ENCODE measurements at regions not wholly inside any gene's neighbourhood (a gene's known extent, or its start where the extent isn't known, plus 50 kb on each side); places are given as distances from the start of the nearest gene placed in this dataset.

DNA sequence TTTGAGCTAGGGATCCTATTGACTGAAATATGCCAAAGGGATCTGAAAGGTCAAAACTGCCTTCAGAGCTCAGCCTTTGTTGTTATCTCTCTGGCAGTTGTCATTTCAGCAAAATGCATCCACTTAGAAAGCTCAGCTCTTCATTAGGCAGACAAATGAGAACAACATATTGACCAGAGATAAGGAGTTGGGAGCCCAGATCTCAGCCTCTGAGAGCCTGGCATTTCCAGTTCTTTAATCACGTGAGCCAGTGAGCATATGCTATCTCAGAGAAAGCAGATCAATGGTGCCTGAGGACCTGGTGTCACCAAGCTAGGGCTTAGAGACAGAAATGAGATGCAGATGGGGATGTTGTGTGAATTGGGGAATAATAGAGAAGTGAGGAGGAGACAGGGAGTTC is 101.1 kb downstream of the DAD1 start:
- TF ChIP-seq, protein P1, sequence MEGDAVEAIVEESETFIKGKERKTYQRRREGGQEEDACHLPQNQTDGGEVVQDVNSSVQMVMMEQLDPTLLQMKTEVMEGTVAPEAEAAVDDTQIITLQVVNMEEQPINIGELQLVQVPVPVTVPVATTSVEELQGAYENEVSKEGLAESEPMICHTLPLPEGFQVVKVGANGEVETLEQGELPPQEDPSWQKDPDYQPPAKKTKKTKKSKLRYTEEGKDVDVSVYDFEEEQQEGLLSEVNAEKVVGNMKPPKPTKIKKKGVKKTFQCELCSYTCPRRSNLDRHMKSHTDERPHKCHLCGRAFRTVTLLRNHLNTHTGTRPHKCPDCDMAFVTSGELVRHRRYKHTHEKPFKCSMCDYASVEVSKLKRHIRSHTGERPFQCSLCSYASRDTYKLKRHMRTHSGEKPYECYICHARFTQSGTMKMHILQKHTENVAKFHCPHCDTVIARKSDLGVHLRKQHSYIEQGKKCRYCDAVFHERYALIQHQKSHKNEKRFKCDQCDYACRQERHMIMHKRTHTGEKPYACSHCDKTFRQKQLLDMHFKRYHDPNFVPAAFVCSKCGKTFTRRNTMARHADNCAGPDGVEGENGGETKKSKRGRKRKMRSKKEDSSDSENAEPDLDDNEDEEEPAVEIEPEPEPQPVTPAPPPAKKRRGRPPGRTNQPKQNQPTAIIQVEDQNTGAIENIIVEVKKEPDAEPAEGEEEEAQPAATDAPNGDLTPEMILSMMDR (IDR thresholded peaks at IDR 0.05; ENCODE audit: control extremely low read depth in 1 of 3, insufficient read depth in 1 of 3, low read depth in 1 of 3, low read length in 3 of 3), result no peak
- TF ChIP-seq CEBPB (IDR thresholded peaks at IDR 0.05; ENCODE audit: low read depth, low read length) (no peak), CREB1 (IDR thresholded peaks at IDR 0.05) (no peak), SIN3A (conservative IDR thresholded peaks at IDR 0.05 in 1 of 2, IDR thresholded peaks at IDR 0.05 in 1 of 2; ENCODE audit: low read depth in 1 of 2, low read length in 2 of 2) (no peak), SP4 (IDR thresholded peaks at IDR 0.05; ENCODE audit: low read length) (no peak), POLR2A (IDR thresholded peaks at IDR 0.05; ENCODE audit: control extremely low read depth in 1 of 2, low read depth in 2 of 2, low read length in 2 of 2) (no peak), RXRA (IDR thresholded peaks at IDR 0.05; ENCODE audit: insufficient read depth, low read depth, low read length) (no peak)
